Mammary epithelial cell (primary cell): ENCODE measurements at regions not wholly inside any gene's neighbourhood (a gene's known extent, or its start where the extent isn't known, plus 50 kb on each side); places are given as distances from the start of the nearest gene placed in this dataset.

ENCODE experiments used
- CTCF ChIP-seq, 2 donors: IDR thresholded peaks in 1 of 2; conservative IDR thresholded peaks in 1 of 2; 2 replicates each; pipeline ENCODE4 v1.5.1; 2011 to 2012; ENCODE audit warnings: inconsistent platforms in 2 of 2, low read length in 2 of 2, mild to moderate bottlenecking in 2 of 2, control low read depth in 1 of 2, low read depth in 1 of 2; ENCODE audit not compliant: insufficient read depth in 1 of 2; ENCODE audit errors: extremely low read depth in 1 of 2
- EZH2 ChIP-seq: IDR thresholded peaks from 2 replicates; pipeline ENCODE4 v1.6.1; 2012; ENCODE audit warnings: low read length, inconsistent platforms, borderline replicate concordance

- TF ChIP-seq CTCF (conservative IDR thresholded peaks at IDR 0.05 in 1 of 2, IDR thresholded peaks at IDR 0.05 in 1 of 2; ENCODE audit: extremely low read depth in 1 of 2, insufficient read depth in 1 of 2, low read depth in 1 of 2, low read length in 2 of 2) (no peak), EZH2 (no peak)
Observed at GRCh38 chr6:134676307-134677281, 273.3 kb downstream of the ALDH8A1 start.
